Central memory CD8-positive, alpha-beta T cell (primary cell): ENCODE measurements at regions not wholly inside any gene's neighbourhood (a gene's known extent, or its start where the extent isn't known, plus 50 kb on each side); places are given as distances from the start of the nearest gene placed in this dataset.

Experiments
- ATAC-seq: fragments of 150-1000 bp; cut with Tn5 transposase; replicated peaks from 2 replicates; pipeline ENCODE4 v1.10.0; 2022; ENCODE audit warnings: mild to moderate bottlenecking, moderate FRiP score, moderate number of reproducible peaks; ENCODE audit not compliant: poor library complexity, severe bottlenecking; ENCODE audit errors: extremely low read depth
- DNase-seq, 2 donors: peaks; one replicate each; pipeline ENCODE4 v3.0.0; 2021; ENCODE audit warnings: low spot score in 2 of 2
- H3K27ac Mint-ChIP-seq: one replicate; pipeline ENCODE4 v1.8.0; 2022; ENCODE audit warnings: low read depth, mild to moderate bottlenecking, moderate library complexity, mixed read lengths
- H3K27me3 Mint-ChIP-seq: one replicate; pipeline ENCODE4 v1.8.0; 2022; ENCODE audit warnings: mixed read lengths
- H3K36me3 Mint-ChIP-seq: one replicate; pipeline ENCODE4 v1.8.0; 2022; ENCODE audit warnings: mild to moderate bottlenecking, moderate library complexity, mixed read lengths; ENCODE audit not compliant: insufficient read depth
- H3K4me1 Mint-ChIP-seq: one replicate; pipeline ENCODE4 v1.8.0; 2022; ENCODE audit warnings: mixed read lengths
- H3K4me3 Mint-ChIP-seq: one replicate; pipeline ENCODE4 v1.8.0; 2022; ENCODE audit warnings: mild to moderate bottlenecking, moderate library complexity, mixed read lengths
- H3K9me3 Mint-ChIP-seq: one replicate; pipeline ENCODE4 v1.8.0; 2022; ENCODE audit warnings: mixed read lengths

DNA sequence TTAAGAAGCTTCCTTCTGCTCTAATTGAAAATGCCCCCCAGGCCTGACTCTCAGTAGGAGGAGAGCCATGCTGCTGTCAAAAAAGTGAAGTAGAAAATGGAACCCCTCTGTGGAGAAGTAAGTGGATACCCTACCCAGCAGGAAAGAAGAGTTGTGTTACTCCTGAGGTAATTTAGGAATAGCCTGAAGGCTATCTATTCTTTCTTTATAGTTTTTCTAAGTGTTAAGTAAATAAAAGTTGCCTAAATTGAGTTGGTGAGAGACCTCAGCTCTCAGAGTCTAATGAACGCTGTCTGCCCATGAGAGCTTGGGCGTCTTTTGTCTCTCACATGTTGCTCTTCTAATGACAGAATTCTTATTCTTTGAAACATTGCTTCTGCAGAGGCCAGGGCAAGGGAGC lies 116.2 kb downstream of the NSUN3 start:
- DNase-seq: no peak
- Mint-ChIP-seq H3K9me3 (no peaks in the 10 kb centered on the region), H3K27ac (no peak overlapping the region), H3K36me3 (no peaks in the 10 kb centered on the region), H3K27me3 (no peaks in the 10 kb centered on the region), H3K4me3 (no peak overlapping the region), H3K4me1 (peaks cover 9% of the 10 kb centered on the region)
- ATAC-seq: no peak

GRCh38 chr3:94183551-94183950 lies 120.7 kb downstream of the NSUN3 start:
- Mint-ChIP-seq H3K27ac (no peak overlapping the region), H3K36me3 (no peaks in the 10 kb centered on the region), H3K27me3 (no peaks in the 10 kb centered on the region), H3K9me3 (no peaks in the 10 kb centered on the region), H3K4me3 (no peak overlapping the region), H3K4me1 (no peaks in the 10 kb centered on the region)
- no peak for ATAC-seq
- DNase-seq: no peak

DNA sequence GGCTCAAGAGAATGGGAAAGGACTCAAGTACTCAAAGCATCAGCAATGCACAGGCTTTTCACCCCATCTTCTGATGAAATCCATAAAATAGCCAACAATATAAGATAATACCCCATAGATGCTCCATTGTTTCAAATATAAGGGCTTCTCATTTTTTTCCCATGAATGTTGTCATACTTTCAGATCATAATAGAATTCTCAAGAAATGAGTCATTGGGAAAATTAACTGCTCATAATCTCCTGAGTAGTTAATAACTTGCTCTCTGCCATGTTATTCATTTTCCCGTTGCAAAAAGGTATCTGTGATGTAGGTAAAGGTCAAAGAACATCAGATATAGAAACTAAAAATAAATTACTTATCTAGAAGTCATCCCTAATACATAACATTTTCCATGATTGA lies 121.9 kb downstream of the NSUN3 start:
- no peak overlapping the region for H3K27ac Mint-ChIP-seq
- no peak for DNase-seq

DNA sequence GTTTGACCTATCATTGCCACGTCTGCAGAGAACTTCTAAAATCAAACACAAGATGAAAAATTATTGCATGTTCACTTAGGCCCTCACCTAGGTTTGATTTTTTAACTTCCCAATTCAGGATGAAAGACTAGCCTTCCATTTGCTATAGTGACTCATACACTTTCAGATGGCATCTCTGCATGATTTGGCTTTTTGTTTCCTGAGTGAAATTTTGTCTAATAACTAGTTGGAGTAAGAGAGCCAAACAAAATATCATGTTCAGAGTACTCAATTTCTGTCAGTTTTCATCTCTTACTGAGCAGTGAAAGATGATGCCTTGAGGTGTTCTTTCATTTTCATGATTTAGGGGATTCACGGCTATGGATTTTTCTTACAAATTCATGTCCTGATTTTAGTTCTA lies 122.9 kb downstream of the NSUN3 start:
- DNase-seq (no peak), ATAC-seq (no peak)
- H3K36me3 Mint-ChIP-seq: no peaks in the 10 kb centered on the region
- H3K4me3 Mint-ChIP-seq: no peak overlapping the region
- H3K27ac Mint-ChIP-seq: no peak overlapping the region
- no peaks in the 10 kb centered on the region for H3K4me1 Mint-ChIP-seq
- no peaks in the 10 kb centered on the region for H3K27me3 Mint-ChIP-seq
- no peaks in the 10 kb centered on the region for H3K9me3 Mint-ChIP-seq

More for the DNA sequence above, 121.9 kb downstream of the NSUN3 start:
- H3K4me1 Mint-ChIP-seq: no peaks in the 10 kb centered on the region
- no peak for ATAC-seq
- no peaks in the 10 kb centered on the region for H3K9me3 Mint-ChIP-seq
- H3K27me3 Mint-ChIP-seq: no peaks in the 10 kb centered on the region
- H3K4me3 Mint-ChIP-seq: no peak overlapping the region
- H3K36me3 Mint-ChIP-seq: no peaks in the 10 kb centered on the region

DNA sequence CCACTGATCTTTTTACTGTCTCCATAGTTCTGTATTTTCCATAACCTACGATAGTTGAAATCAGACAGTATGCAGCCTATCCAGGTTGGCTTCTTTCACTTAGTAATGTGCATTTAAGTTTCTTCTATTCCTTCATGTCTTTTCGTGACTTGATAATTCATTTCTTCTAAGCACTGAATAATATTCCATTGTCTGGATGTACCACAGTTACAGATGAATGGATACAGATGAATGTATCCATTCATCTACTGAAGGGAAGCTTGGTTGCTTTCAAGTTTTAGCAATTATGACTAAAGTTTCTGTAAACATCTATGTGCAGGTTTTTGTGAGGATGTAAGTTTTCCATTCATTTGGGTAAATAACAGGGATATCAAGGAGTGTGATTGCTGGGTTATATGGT lies 124.8 kb downstream of the NSUN3 start:
- no peak for ATAC-seq
- no peaks in the 10 kb centered on the region for H3K4me1 Mint-ChIP-seq
- H3K9me3 Mint-ChIP-seq: no peaks in the 10 kb centered on the region
- DNase-seq: no peak
- no peak overlapping the region for H3K27ac Mint-ChIP-seq
- H3K4me3 Mint-ChIP-seq: no peak overlapping the region
- no peaks in the 10 kb centered on the region for H3K27me3 Mint-ChIP-seq
- H3K36me3 Mint-ChIP-seq: no peaks in the 10 kb centered on the region

DNA sequence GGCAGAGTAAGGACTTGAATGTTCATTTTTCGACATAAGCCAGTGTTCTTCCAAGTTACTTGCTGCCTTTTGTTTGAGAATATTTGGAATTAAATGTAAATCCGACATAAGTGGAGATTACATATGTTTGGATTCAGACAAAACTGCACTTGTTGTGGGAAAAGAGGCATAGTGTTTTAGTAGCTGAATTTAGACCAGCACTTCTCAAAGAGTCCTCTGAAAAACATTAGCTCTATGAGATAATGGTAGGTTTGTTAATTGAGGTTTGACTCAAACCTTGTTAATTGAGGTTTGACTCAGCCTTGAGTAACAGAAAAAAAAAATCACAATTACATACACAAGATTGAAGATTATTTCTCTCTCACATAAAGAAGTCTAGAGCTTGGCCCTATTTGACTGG lies 132.5 kb downstream of the NSUN3 start:
- H3K27me3 Mint-ChIP-seq: no peaks in the 10 kb centered on the region
- ATAC-seq: no peak
- H3K27ac Mint-ChIP-seq: no peak overlapping the region
- no peaks in the 10 kb centered on the region for H3K4me1 Mint-ChIP-seq
- H3K4me3 Mint-ChIP-seq: no peak overlapping the region
- H3K9me3 Mint-ChIP-seq: no peaks in the 10 kb centered on the region
- peaks cover 3% of the 10 kb centered on the region for H3K36me3 Mint-ChIP-seq
- DNase-seq: no peak

GRCh38 chr3:94206291-94206690 lies 143.4 kb downstream of the NSUN3 start:
- Mint-ChIP-seq H3K4me1 (no peaks in the 10 kb centered on the region), H3K9me3 (no peaks in the 10 kb centered on the region), H3K4me3 (no peak overlapping the region), H3K27me3 (no peaks in the 10 kb centered on the region), H3K36me3 (no peaks in the 10 kb centered on the region), H3K27ac (no peak overlapping the region)
- no peak for ATAC-seq
- DNase-seq: no peak

GRCh38 chr3:94210256-94210655 lies 147.4 kb downstream of the NSUN3 start:
- H3K4me3 Mint-ChIP-seq: no peak overlapping the region
- ATAC-seq: no peak
- DNase-seq: no peak
- H3K27me3 Mint-ChIP-seq: no peaks in the 10 kb centered on the region
- H3K36me3 Mint-ChIP-seq: no peaks in the 10 kb centered on the region
- H3K27ac Mint-ChIP-seq: no peak overlapping the region
- no peaks in the 10 kb centered on the region for H3K9me3 Mint-ChIP-seq
- no peaks in the 10 kb centered on the region for H3K4me1 Mint-ChIP-seq

- no peak for DNase-seq
- Mint-ChIP-seq H3K36me3 (no peaks in the 10 kb centered on the region), H3K27ac (no peak overlapping the region)
Observed at GRCh38 chr3:94217406-94217805, 154.5 kb downstream of the NSUN3 start.

DNA sequence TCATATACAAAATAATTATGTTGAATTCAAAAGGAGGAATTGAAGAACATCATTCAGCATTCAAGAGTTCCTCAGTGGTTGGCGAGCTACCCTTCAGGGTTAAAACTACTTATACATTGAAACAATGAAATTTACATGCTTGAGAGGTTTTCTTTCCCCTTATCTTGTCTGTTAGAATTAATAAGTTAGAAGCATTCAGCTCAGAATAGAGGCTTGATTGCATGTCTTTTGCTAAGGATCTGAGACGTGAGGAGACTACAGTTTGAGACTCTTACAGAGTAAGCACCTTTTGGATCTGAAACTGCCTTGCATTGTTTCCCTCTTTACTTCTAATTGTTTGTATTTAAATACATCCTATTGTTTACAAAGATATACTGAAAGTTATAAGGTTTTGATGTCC lies 157.6 kb downstream of the NSUN3 start:
- Mint-ChIP-seq H3K4me3 (no peak overlapping the region), H3K4me1 (no peaks in the 10 kb centered on the region), H3K27ac (no peak overlapping the region), H3K27me3 (no peaks in the 10 kb centered on the region), H3K9me3 (peaks cover 14% of the 10 kb centered on the region), H3K36me3 (no peaks in the 10 kb centered on the region)
- DNase-seq (no peak), ATAC-seq (no peak)

More at GRCh38 chr3:94217406-94217805, 154.5 kb downstream of the NSUN3 start:
- peaks cover 7% of the 10 kb centered on the region for H3K9me3 Mint-ChIP-seq
- no peaks in the 10 kb centered on the region for H3K27me3 Mint-ChIP-seq
- H3K4me3 Mint-ChIP-seq: no peak overlapping the region
- H3K4me1 Mint-ChIP-seq: no peaks in the 10 kb centered on the region
- no peak for ATAC-seq

GRCh38 chr3:94221829-94222228 lies 159.0 kb downstream of the NSUN3 start:
- Mint-ChIP-seq H3K4me3 (no peak overlapping the region), H3K9me3 (peaks cover 14% of the 10 kb centered on the region), H3K4me1 (no peaks in the 10 kb centered on the region), H3K27me3 (no peaks in the 10 kb centered on the region), H3K36me3 (no peaks in the 10 kb centered on the region), H3K27ac (no peak overlapping the region)
- DNase-seq (no peak), ATAC-seq (no peak)

DNA sequence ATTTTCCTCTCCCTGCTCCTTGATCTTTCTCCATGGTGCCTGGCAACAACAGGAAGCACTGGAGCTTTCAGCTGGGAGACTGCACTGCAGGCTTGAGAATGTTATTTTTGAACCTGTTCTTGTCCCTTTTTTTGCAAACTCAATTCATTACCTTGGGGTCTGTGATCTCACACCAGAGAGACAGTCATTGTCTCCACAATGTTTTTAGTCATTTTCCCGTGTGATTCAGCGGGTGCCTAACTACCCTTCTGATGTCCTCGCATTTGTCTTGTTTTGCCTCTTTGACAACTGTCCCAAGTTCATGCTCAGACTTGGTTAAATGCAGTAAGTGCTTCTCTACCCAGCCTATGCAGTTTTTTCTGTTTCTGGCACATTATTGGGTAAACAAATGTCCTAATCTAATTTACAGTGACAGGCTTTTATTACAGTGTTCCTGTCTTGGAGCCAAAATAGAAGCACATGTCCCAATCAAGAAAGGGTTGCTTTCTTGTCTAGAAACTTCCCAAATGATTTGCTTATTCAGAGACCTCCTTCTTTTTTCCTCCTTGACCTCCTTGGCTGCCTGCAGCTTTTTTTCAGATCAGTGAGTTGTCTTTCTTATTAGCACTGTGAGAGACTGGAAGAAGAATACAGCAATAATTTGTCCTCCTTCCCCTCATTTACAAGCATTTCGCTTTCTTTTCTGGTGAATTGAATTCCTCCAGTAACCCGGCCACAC lies 162.4 kb downstream of the NSUN3 start:
- H3K27ac Mint-ChIP-seq: no peak overlapping the region
- ATAC-seq (no peak), DNase-seq (no peak)
- no peaks in the 10 kb centered on the region for H3K4me1 Mint-ChIP-seq
- no peak overlapping the region for H3K4me3 Mint-ChIP-seq
- no peaks in the 10 kb centered on the region for H3K36me3 Mint-ChIP-seq
- H3K27me3 Mint-ChIP-seq: no peaks in the 10 kb centered on the region
- H3K9me3 Mint-ChIP-seq: peaks cover 14% of the 10 kb centered on the region

- Mint-ChIP-seq H3K4me1 (no peaks in the 10 kb centered on the region), H3K36me3 (no peaks in the 10 kb centered on the region), H3K27me3 (no peaks in the 10 kb centered on the region), H3K4me3 (no peak overlapping the region), H3K27ac (no peak overlapping the region), H3K9me3 (peaks cover 14% of the 10 kb centered on the region)
- ATAC-seq (no peak), DNase-seq (no peak)
Observed at GRCh38 chr3:94226078-94226477, 163.2 kb downstream of the NSUN3 start.
